Adipocyte (in vitro differentiated cells): ENCODE measurements at regions not wholly inside any gene's neighbourhood (a gene's known extent, or its start where the extent isn't known, plus 50 kb on each side); places are given as distances from the start of the nearest gene placed in this dataset.

Experiments
- DNase-seq: peaks from one replicate; pipeline ENCODE4 v3.0.0-alpha.2; 2015; ENCODE audit warnings: low read depth
- H3K27me3 ChIP-seq: replicated peaks from 2 replicates; pipeline ENCODE4 v1.7.0; 2013; ENCODE audit warnings: mild to moderate bottlenecking, low read length, moderate library complexity; ENCODE audit not compliant: control insufficient read depth, insufficient read depth
- H3K36me3 ChIP-seq: 2 replicates; pipeline ENCODE4 v1.7.0; 2013; ENCODE audit warnings: low read length, mild to moderate bottlenecking, moderate library complexity; ENCODE audit not compliant: control insufficient read depth, insufficient read depth, severe bottlenecking
- H3K4me1 ChIP-seq: 2 replicates; pipeline ENCODE4 v1.7.0; 2013; ENCODE audit warnings: mild to moderate bottlenecking, low read length, moderate library complexity; ENCODE audit not compliant: control insufficient read depth, insufficient read depth
- H3K4me3 ChIP-seq: 2 replicates; pipeline ENCODE4 v1.7.0; 2013; ENCODE audit warnings: mild to moderate bottlenecking, low read length, moderate library complexity
- H3K9ac ChIP-seq: 2 replicates; pipeline ENCODE4 v1.7.0; 2013; ENCODE audit warnings: mild to moderate bottlenecking, low read length, moderate library complexity
- H3K9me3 ChIP-seq: 2 replicates; pipeline ENCODE4 v1.7.0; 2013; ENCODE audit warnings: mild to moderate bottlenecking, low read length, moderate library complexity; ENCODE audit not compliant: control insufficient read depth

DNA sequence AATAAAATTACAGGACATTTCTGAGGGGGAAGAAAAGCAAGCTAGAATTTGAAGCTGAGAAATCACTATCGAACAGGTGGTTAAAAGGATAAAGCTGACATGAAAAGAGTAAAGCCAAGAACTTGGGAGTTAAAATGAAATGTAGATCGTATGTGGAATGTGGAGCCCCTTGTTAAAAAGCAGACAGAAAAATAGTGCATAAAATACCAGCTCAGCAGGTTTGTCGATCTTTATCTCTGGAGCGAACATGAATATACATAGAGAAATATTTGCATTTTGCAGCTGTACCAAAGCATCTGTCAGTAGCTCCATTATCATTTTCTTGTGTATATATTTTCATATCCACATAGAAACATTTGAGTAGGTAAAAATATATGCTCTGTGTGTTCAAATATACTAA lies 73.6 kb upstream of the CDC42BPA start:
- H3K4me1 ChIP-seq, result no peaks in the 10 kb centered on the region
- H3K9me3 ChIP-seq, result no peaks in the 10 kb centered on the region
- H3K9ac ChIP-seq, result no peak overlapping the region
- no peak overlapping the region for H3K4me3 ChIP-seq
- DNase-seq, result no peak
- no peaks in the 10 kb centered on the region for H3K27me3 ChIP-seq
- H3K36me3 ChIP-seq, result no peaks in the 10 kb centered on the region

DNA sequence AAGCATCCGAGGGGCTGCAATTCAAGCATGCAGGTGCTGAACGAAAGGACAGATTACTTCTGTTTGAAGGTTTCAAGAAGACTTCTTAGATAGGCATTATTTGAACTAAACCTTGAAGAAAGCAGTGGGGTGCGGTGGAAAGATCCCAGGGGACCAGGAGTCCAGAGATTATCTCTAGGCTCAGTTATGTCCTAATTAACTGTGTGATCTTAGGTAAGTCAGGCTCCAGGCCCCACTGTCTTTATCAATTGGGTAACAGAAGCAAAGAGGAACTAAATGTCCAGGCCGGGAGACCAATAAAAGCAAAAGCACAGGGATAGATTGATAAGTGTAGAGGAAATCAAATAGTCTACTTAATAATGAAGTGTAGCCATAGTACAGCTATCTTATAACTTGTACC lies 72.9 kb upstream of the CDC42BPA start:
- no peaks in the 10 kb centered on the region for H3K4me1 ChIP-seq
- H3K4me3 ChIP-seq, result no peak overlapping the region
- no peaks in the 10 kb centered on the region for H3K9me3 ChIP-seq
- no peaks in the 10 kb centered on the region for H3K36me3 ChIP-seq
- H3K9ac ChIP-seq, result no peak overlapping the region
- H3K27me3 ChIP-seq, result no peaks in the 10 kb centered on the region
- no peak for DNase-seq

DNA sequence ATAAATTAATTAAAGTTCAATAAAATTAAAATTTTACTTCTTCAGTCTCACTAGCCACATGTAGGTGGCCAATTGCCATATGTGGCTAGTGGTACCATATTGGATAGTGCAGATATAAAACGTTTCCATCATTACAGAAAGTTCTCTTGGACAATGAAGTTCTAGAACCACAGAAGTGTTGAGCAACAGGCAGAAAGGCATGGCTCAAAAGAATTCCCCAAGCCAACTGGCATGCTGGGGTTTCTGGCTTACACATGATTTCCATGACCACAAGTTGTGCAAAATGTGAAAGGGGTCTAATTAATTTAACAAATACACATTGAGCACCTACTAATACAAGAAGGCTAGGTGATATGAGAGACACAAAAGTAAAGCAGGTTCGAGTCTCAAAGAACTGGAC lies 72.2 kb upstream of the CDC42BPA start:
- no peak overlapping the region for H3K9ac ChIP-seq
- peak; percentile 17 for DNase-seq
- no peaks in the 10 kb centered on the region for H3K9me3 ChIP-seq
- no peaks in the 10 kb centered on the region for H3K36me3 ChIP-seq
- H3K27me3 ChIP-seq, result no peaks in the 10 kb centered on the region
- H3K4me3 ChIP-seq, result no peak overlapping the region
- no peaks in the 10 kb centered on the region for H3K4me1 ChIP-seq

DNA sequence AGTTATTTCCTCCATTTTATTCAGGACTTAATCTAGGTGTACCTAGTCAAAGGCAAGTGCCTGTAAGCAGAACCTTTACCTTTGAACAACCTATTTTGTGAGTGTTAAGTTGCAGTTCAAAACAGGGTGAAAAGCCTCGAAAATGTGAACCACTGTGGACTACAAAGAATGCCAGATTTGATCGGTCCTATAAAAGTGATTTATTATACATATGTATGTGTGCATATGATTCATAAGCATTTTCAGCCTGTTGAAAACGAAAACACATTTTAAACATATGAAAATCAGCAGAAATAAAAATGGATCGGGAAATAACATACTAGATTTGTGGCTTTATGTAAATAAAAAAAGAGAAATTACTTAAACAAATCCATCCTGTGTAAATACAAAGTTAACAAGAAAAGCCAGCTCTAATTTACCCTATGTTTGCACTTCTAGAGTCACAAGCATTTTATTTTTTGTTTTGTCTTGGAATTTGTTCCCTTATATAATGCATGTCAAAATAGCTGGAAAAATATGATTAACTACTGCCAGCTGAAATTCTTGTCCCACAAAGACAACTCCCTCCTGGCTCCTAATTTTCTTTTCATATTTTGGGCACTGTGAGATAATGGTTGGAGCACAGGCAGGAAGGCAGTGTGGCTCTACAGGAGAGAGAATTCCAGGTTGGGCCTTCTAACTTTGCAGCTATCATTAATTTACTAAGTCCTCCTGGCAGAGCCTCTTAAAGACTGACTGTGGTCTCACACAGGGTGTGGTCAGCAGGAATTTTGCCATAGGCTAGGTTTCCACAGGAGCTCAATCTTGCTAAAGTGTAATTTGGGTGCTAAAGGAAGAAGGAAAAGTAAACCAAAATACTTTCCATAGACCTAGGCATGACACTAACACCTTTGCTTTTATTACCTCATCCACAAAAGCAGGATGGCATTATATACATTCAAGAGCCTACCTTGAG lies 70.2 kb upstream of the CDC42BPA start:
- H3K27me3 ChIP-seq, result no peaks in the 10 kb centered on the region
- DNase-seq, result peak; percentile 19
- H3K9me3 ChIP-seq, result no peaks in the 10 kb centered on the region
- H3K36me3 ChIP-seq, result no peaks in the 10 kb centered on the region
- no peak overlapping the region for H3K4me3 ChIP-seq
- no peaks in the 10 kb centered on the region for H3K4me1 ChIP-seq
- H3K9ac ChIP-seq, result no peak overlapping the region

DNA sequence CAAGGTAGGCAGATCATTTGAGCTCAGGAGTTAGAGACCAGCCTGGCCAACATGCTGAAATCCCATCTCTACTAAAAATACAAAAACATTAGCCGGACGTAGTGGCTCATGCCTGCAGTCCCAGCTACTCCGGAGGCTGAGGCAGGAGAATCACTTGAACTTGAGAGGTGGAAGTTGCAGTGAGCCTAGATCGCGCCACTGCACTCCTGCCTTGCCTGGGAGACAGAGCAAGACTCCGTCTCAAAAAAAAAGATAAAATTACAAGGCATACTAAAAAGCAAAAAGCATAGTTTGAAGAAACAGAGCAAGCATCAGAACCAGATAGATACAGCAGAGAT lies 61.2 kb upstream of the CDC42BPA start:
- H3K9ac ChIP-seq, result no peak overlapping the region
- H3K27me3 ChIP-seq, result no peaks in the 10 kb centered on the region
- no peak overlapping the region for H3K4me3 ChIP-seq
- DNase-seq, result no peak
- H3K36me3 ChIP-seq, result no peaks in the 10 kb centered on the region
- no peaks in the 10 kb centered on the region for H3K9me3 ChIP-seq
- H3K4me1 ChIP-seq, result no peaks in the 10 kb centered on the region

DNA sequence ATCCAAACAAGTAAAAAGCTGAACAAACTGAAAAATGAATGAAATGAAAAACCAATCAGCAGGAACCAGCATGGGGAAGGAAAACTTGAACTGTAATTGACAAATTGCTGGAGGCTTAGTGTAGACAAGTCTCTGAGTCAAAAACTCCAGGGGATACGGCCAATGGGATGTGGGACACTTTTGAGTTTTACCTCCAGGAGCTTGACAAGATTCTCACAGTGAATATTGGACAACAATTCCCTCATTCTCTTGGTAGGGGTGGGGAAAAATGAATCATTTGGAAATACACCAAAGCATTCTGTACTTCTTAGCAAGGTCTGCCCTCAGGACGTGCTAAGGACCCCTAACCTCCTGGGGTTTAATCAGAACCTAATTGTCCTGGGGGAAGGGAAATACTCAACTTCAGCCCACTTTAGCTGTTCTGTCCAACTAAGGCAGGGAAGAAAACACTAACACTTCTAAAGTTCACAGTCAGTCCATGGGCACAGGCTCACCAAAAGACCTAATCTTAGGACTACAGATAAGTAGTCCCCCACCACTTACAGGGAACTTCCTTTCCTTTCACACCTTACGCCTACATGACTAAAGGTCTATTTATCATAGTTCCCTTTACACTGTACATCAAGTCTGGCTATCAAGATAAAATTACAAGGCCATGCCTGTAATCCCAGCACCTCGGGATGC lies 60.7 kb upstream of the CDC42BPA start:
- Histone ChIP-seq H3K4me1 (no peaks in the 10 kb centered on the region), H3K4me3 (no peak overlapping the region), H3K27me3 (no peaks in the 10 kb centered on the region), H3K9me3 (no peaks in the 10 kb centered on the region), H3K9ac (no peak overlapping the region), H3K36me3 (no peaks in the 10 kb centered on the region)
- no peak for DNase-seq

DNA sequence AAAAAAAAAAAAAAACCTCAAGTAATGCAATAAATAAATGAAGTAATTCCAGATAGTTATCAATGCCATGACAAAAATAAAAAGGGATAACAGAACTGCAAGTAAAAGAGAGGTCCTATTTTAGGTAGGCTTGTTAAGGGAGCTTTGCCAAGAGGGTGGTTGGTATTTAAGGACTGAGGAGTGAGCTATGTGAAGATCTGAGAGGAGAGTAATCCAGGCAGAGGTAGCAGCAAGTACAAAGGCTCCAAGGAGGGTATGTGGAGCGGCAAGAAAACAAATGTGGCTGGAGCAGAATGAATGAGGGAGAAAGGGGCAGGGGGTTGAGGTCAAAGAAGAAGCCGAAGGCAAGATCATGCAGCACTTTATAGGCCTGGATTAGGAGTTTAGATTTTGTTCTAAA lies 59.9 kb upstream of the CDC42BPA start:
- no peaks in the 10 kb centered on the region for H3K4me1 ChIP-seq

DNA sequence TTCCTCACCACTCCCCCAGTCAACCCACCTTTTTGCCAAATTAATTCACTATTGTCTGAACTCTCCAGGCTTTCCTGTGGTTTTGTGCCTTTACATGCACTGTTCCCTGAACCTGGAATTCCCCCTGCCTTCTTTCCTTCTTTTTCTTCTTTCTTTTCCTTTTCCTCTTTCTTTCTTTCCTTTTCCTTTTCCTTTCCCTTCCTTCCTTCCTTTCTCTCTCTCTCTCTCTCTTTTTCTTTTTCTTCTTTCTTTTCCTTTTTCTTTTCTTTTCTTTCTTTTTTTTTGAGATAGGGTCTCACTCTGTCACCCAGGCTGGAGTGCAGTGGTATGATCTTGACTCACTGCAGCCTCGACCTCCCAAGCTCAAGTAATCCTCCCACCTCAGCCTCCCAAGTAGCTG lies 56.6 kb upstream of the CDC42BPA start:
- H3K9ac ChIP-seq, result no peak overlapping the region
- H3K4me1 ChIP-seq, result no peaks in the 10 kb centered on the region
- no peaks in the 10 kb centered on the region for H3K36me3 ChIP-seq
- no peaks in the 10 kb centered on the region for H3K9me3 ChIP-seq
- DNase-seq, result no peak
- no peaks in the 10 kb centered on the region for H3K27me3 ChIP-seq
- H3K4me3 ChIP-seq, result no peak overlapping the region

More for the DNA sequence above, 59.9 kb upstream of the CDC42BPA start:
- no peaks in the 10 kb centered on the region for H3K27me3 ChIP-seq
- H3K9ac ChIP-seq, result no peak overlapping the region
- no peak for DNase-seq
- no peaks in the 10 kb centered on the region for H3K36me3 ChIP-seq
- no peak overlapping the region for H3K4me3 ChIP-seq
- no peaks in the 10 kb centered on the region for H3K9me3 ChIP-seq

DNA sequence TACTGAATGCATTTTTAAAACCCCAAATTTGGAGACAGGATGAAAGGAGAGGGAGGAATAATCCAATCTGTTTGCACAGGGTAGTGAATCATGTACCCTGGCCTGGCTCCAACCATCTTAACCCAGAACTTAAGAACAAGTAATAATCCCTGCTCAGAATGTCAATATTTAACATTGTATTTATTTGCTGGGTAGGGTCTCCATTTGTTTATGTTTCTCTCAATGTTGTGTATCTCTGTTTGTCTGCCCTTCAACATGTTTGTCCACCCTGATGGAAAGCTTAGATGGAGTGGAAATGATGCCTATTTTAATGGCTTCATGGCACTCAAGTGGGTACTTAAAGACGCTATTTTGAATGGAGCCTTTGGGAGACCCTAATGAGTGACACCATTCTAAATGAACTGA lies 54.4 kb upstream of the CDC42BPA start:
- Histone ChIP-seq H3K4me3 (no peak overlapping the region), H3K4me1 (no peaks in the 10 kb centered on the region), H3K36me3 (no peaks in the 10 kb centered on the region), H3K27me3 (no peaks in the 10 kb centered on the region), H3K9ac (no peak overlapping the region), H3K9me3 (no peaks in the 10 kb centered on the region)
- peak; percentile 66 for DNase-seq

DNA sequence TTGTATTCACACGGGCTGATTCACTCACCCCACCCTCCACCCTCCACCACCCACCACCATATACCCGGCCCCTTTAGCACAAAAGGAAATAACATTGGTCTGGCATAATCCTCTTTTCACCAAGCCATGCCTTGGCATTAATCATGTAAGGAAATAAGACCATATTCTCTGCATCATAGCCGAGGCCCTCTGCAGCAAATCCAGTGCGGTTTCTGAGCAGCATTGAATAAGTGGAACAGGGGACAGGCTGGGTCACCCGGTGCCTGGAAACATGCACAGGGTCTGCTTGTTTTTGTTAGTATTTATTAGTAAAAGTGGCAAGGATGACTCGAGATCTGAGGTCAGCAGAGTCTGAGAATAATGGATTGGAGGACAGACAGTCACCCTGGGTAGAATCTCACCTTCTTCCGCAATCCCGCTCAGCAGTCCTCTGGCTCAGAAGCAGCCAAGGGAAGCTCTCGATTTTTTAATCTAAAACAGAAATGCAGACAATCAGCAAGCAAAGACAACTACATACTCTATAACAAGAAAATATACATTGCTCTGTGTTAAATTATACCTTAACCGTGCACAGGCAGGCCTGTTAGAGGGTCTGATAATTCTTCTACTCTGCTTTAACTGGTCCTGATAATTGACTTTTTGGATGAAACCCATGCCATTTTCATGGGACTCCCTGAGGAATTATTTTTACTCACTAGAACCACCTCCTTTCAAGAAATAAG lies 52.4 kb upstream of the CDC42BPA start:
- no peaks in the 10 kb centered on the region for H3K9me3 ChIP-seq
- DNase-seq, result peak; percentile 15
- H3K36me3 ChIP-seq, result no peaks in the 10 kb centered on the region
- H3K4me3 ChIP-seq, result no peak overlapping the region
- no peaks in the 10 kb centered on the region for H3K27me3 ChIP-seq
- H3K9ac ChIP-seq, result no peak overlapping the region
- H3K4me1 ChIP-seq, result no peaks in the 10 kb centered on the region

DNA sequence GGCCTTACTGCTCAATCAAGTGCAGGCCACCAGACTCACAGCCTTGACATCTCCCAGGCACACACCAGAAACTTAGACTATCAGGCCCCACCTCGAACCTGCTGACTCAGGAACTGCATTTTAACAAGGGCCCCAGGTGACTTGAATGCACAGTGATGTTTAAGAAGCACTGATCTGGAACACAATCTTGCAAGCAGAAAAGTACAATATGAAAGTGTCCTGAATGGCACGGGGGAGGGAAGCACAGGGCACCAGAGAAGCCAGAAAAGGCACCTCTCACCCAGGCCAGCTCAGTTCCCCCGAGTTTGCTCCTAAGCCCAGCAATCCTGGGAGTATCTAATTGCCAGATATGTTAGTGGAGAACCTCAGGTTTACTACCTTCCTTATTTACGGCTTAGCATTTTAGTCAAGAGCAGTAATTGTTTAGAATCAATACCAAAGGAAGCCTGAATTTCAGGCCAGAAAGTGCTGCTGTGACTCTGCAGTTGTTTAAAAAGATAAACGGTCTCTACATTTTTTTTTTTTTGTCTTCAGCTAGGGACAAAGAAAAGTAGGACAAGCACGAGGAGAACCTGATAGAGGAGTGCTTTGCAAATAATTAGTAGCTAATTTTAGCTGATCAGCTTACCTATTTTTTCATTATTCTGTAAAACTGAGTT lies 50.9 kb upstream of the CDC42BPA start:
- no peak for DNase-seq

More for the DNA sequence above, 50.9 kb upstream of the CDC42BPA start:
- no peak overlapping the region for H3K9ac ChIP-seq
- H3K4me1 ChIP-seq, result no peaks in the 10 kb centered on the region
- peaks cover 7% of the 10 kb centered on the region for H3K27me3 ChIP-seq
- no peaks in the 10 kb centered on the region for H3K36me3 ChIP-seq
- no peak overlapping the region for H3K4me3 ChIP-seq
- no peaks in the 10 kb centered on the region for H3K9me3 ChIP-seq
